CD4-positive, alpha-beta T cell treated with Interleukin-15 for 4 hours (primary cell): ENCODE measurements at regions not wholly inside any gene's neighbourhood (a gene's known extent, or its start where the extent isn't known, plus 50 kb on each side); places are given as distances from the start of the nearest gene placed in this dataset.

Experiments used
- DNase-seq: peaks from one replicate; pipeline ENCODE4 v3.0.0-alpha.2; 2020; ENCODE audit warnings: low spot score

DNA sequence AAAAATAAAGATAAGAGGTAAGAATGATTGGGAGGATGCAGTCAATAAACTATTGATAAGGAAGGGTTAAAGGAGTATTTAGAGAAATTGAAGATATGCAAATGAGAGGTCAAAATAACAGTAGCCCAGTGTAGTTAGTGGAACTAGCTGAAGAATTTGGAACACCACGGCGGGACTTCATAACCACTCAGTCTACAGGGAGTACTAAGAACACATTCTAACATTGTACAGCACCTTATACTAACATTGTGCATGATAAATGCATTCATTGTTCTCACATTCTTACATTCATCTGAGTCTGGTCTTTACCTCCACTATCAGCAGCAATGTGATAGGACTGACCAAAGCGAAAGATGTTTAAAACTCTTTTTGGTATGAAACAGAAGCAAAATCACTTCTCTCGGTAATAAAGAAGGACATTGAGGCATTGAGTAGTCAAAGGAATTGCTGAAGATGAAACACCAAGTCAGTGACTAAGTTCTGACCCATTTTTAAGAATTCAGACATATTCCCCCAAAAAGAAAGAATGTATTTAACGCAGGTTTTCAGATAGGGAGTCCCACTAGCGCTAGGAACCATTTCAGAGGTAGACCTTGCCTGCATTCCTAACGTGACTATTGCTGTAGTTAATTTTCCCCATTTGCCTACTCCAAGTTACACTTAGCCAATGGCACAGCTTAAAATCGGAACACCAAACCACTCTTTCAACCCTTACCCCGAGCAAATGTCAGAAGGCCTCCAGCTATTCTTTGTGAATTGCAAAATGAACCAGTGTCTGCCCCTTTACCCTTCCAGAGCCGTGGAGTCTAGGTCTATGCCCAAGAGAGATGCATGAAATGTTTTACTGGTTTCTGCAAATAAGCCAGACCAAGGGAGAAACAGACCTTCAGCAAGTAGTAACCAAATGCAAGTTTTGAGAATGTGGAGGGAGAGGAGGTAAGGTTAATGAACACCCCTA lies 108.8 kb upstream of the IRF2BP2 start:
- no peak for DNase-seq

DNA sequence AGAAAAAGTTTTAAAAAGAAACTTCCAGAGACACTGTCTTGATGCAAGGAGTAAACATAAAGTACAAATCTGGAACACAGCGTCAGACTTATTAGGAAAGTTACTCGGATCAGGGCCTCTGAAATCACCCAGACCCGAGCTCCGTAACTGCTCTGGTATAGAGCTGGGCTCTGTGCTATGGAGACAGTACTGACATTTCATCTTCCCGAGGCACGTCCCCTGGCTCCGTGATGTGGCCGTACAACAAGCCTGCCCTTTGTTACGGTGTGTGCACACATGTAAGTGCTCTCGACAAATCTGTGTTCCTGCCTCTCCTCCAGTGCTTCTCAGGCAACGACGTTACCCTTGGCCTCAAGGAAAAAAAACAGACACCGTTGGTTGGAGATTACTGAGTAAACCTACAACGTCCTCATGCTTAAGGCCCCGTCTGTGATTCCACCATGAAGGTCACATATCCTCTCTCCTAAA lies 107.0 kb upstream of the IRF2BP2 start:
- DNase-seq: no peak

DNA sequence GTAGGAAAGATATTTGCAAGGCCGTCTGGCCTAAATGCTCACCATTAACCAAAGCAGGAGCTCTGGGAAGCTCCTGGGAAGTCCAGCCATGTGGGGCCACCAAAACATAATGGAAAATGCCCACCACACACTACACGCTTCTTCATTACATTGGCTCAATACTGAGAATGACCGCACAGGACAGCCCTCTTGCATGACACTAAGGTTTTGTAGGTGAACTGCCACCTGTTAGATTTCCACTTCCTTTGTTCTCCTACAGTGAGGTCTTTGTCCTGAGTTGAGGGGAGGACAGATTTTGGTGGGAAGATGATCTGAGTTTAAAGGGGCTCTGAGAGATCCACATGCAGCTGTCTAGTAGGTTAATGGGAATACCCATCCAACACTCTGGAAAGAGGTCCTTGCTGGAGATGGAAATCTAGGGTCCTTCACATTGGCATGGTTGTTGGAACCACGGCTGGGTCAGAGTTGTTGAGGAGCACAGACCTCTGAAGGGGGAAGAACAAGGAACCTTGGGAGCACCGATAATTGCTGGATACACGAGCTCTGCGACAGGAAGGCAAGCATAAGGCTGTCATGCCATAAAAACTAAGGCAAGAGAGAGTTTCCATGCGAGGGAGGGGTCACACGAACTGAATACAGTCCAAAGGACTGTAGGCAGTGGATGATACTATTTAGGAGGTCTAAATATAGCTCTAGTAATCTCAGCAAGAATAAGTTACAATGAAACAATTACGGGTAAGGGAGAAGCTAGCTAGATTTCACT lies 105.5 kb upstream of the IRF2BP2 start:
- DNase-seq: no peak

DNA sequence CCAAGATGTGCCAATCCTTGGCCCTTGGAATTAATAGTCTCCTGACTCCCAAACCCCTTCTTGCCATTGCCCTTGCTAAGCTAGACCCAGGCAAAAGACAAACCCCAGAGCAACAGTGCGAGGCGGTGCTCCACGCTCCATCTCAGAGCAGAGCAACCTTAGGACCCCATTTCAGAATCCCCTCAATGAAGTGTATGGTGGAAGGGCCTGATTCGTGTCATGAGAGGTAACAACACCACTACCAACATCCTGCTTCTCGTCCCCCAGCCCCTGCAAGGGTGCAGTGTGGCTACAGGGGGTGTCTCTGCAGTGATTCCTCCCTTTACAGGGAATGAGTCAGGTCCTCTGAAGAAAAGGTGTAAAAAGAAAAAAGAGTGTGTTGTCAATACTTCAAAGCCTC lies 103.9 kb upstream of the IRF2BP2 start:
- no peak for DNase-seq

DNA sequence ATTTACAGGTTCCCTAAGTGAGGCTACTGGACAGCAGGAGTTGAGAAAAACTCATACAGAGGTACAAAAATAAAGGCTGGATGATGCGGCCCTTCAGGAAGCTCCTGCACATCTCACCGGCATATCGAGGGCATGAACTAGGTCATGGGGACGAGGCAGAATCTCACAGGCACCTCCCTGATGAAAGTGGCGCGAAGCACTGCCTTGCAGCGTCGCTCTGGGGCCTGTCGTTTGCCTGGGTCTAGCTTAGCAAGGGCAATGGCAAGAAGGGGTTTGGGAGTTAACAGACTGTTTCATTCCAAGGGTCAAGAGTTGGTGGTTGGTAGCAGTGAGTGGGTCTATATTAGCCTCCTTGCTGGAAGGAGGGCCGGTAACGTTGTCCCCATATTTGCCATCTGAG lies 103.5 kb upstream of the IRF2BP2 start:
- no peak for DNase-seq

DNA sequence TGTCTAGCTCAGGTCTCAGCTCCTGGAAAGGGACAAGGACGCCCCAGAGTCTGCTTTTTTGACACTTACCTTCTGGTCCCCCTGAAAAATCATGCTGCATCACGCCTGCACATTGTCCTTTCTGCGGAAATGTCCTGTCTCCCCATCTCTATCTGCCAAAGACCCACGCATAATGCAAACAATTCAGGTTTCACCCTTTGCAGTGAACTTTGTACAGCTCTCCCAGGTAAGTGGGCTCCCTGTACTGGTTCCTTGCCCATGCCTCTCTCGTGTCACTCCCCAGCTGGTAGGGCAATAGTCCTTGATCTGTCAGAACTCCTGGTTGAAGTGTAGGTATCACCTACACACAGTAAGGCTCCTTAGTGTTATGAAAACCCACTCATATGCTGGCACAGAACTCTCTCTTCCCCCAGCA lies 102.9 kb upstream of the IRF2BP2 start:
- no peak for DNase-seq

DNA sequence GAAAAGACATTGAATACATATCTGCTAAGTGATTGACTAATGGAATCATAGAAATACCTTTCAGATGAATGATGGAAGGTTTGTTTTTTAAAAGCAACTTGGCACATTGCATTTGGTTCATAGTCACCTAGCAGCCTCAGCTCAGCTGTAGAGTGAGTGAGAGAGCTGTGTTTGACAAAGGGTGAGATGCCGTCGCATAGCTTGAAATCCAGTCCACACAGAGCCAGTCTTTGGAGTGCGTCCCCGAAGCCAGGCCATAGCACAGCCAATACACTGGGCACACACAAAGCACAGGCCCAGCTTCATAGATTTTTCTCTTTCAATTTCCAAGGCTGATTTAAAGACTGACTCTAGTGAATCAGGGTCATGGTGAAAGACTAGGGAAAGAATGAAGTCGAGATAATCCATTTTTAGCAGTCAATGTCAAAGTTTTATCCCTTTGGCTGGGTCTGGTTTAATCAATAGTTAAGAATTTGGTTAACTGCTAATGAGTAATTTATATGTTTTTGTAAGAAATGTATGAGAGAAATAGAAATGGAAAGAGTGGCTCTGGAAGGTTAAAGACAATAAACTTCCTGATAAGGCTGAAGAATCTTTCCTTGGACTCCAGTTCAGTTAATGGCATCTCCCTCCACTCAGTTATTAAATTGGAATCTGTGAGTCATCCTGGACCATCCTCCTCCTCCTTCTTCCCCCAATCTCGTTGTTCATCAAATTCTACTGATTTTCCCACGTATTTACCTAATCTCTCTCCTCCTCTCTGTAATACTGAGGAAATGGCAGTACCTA lies 101.2 kb upstream of the IRF2BP2 start:
- no peak for DNase-seq

DNA sequence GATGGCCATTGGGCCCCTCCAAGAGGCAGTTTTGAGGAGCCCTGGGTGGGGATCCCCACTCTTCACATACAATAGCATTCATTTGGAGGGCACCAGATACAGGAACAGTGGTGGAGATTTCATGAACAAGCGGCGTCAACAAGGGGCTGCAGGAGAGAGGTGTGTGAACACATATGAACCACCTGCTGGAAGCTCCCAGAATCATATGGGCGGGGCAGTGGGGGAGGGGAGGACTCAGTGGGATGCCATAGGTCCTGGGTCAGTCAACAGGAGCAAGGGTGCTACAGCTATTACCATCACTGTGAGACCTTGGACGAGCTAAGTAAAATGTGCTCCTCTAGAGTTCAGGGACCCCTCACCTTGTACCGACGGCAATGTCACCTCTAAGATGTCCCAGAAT lies 100.4 kb upstream of the IRF2BP2 start:
- no peak for DNase-seq

DNA sequence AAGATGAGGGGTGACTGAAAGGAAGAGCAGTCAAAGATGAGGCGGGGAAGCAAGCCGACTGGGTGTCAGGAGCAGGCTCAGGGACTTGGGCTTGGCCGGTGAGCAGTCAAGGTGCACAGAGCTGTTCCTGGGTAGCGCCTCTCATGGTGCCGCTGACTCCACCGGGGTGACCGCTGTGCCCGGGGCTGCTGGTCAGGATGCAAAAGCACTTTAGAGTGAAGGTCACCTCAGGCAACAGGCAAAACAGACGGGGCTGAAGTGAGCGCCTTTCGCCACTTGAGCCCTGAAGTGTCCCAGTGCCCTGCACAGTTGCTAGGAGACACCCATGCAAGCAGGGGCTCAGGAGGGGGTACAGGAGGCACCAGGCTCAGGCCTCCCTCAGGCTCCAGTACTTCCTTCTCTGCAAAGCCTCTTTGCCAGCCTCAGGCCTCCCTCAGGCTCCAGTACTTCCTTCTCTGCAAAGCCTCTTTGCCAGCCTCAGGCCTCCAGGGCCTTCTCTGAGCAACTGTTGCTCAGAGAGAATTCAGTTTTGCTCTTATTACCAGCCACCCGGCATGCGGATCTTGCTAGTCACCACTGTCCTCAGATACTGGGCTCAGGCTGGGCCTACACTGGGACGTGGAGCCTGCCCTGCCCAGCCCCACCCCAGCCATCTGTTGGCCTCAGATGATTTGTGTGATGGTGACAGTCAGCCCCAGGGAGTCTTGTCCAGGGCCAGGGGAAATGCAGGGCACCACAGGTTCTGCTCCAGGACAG lies 99.7 kb upstream of the IRF2BP2 start:
- no peak for DNase-seq

DNA sequence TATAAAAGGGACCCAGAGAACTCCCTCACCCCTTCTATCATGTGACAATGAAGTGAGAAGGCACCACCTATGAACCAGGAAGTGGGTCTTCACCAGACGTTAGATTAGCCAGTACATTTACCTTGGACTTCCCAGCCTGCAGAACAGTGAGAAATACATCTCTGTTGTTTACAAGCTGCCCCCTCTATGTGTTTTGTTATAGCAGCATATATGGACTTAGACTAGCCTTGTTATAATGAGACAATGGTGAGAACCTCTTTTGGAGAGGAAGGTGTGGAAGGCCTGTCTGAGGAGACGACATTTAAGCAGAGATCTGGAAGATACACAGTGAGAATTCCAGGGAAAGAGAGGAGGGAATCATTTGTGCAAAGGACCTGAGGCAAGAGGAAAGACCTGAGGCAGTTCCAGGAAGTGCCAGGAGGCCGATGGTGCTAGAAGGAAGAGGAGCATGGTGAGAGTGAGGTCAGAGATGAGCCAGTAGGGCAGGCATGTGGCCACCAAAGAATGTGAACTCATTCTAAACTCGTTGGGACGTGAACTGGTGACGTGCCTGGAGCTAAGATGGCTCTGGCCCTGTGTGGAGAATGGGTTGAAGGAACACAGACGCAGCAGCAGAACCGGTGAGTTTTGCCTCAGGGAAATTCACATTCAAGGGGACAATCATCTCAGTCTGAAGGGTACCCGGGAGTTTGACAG lies 98.9 kb upstream of the IRF2BP2 start:
- DNase-seq: no peak

DNA sequence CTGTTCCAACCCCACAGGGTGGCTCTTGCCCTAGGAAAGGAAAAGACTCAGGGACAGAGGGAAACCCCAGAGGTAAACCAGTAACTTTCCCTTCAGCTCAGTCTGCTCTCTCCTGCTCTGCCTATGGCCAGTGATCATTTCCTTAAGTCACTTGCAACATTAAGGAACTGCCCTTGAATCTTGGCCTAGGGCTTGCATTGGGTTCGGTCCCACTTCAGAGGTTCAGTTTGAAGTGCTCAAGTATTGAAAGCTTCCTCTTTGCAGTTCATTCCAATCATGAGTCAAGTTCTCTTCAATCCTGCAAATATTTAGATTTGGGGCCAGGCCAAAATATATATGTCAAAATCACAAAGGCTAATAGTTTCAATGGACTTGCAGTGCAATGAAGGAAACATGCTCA lies 97.7 kb upstream of the IRF2BP2 start:
- no peak for DNase-seq

DNA sequence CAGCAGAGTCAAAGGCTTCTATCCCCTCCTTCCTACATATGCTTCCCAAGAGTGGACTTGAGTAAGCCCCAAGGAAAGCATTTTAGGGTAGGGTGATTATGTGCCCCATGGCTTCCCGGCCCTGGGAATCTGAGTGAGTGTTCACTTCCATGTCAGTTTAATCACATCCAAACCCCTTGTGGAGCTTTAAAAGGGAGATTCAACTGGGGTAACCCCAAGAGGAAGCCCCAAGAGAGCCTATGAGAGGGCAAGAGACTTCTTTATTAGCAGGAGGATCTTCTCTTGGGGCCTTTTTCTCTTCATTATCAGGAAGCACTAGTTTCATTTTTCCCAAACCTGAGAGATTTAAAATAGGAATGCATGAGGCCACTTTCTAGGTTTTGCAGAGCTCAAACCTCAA lies 97.0 kb upstream of the IRF2BP2 start:
- no peak for DNase-seq

DNA sequence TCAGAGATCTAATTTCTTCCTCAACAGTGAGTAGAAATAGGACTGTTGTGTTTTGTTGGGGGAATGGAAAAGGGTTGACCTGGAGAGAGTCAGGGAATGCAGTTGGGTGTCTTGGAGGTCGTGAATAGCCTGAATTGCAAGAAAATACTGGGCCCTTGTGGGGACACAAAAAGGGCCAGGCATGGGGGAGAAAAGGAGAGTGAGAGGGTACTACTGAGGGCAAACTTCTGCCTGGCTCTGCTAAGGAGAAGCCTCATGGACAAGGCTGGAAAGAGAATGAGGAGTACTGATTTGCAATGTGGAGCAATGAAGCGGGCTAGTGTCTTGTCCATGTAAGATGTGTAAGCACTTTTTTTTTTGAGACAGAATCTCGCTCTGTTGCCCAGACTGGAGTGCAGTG lies 96.2 kb upstream of the IRF2BP2 start:
- no peak for DNase-seq

DNA sequence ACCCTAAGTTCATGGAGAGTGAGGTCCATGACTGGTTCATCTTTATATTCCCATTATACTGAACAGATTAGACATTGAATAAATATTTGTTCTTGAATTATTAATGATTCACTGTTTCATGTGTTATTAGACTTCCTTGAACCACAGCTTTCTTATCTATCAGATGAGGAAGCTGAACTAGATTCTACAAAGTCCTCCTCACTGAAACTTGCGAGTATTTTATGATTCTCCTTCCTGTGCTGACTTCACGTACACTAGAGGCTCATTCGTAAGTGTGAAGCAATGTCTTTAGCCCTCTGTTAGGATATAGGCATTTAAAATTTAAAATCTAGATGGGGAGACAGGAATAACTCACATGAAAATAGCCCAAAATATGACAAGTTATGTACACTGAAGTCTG lies 95.6 kb upstream of the IRF2BP2 start:
- no peak for DNase-seq

DNA sequence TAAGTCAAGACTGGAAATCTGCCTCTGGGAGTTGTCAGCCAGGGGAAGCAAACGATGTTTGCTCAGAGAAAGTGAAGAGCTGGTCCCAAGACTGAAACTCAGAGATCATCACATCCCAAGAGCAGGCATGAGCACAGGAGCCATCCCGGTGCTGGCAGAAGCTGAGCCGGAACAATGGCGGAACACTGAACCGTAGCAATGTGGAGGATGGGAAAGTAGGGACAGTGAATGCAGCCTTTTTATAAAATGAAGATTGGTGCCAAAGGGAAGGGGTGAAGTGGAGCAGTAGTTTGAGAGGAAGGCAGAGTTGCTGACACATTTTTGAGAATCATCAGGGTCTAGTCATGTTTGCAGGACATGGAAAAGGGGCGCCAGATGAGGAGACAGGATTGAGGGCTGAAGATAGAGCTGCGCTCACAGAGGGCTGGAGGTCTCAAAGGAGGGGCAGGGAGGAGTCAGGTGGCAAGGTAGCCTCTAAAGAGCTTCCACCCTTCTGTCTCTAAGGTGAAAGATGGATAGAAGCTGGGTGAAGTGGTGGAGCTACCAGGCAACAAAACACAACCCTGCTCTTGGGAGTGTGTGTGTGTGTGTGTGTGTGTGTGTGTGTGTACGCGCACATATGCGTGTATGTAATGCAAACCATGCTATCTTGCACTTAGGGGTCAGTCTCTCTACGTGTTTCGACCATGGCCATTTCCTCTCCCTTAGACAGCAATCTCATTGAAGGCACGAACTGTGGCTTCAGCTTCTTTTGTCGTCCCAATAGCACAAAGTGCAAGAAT lies 94.3 kb upstream of the IRF2BP2 start:
- DNase-seq: no peak

DNA sequence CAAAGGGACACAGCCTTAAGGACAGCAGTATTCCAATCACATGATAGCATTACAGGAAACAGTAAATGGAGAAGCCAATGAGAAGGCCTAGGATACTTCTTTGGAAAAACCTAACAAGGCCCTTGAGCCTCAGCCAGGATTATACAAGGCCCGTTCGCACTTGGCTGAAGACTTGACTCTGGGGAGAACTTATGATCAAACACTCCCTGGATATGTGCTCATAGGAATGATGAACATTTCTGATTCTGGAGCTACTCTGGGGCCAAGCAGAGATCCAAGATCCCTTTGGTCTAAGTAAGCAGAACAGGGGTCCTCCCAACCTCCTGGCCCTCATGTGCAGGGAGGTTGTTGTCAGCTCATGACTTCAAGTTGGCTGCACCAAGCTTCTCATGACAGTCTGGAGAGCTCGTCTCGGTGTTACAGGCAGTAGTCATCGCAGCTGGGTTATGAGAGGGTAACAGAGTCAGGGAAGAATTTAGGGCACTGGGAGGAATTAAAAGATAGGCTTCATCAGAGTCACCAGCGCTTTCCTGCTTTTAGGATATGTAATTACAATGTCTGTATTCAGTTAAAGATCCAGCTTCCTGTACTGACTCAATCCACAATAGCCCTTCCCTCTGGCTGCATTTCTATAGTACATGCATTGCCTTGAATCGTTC lies 92.5 kb upstream of the IRF2BP2 start:
- DNase-seq: no peak

DNA sequence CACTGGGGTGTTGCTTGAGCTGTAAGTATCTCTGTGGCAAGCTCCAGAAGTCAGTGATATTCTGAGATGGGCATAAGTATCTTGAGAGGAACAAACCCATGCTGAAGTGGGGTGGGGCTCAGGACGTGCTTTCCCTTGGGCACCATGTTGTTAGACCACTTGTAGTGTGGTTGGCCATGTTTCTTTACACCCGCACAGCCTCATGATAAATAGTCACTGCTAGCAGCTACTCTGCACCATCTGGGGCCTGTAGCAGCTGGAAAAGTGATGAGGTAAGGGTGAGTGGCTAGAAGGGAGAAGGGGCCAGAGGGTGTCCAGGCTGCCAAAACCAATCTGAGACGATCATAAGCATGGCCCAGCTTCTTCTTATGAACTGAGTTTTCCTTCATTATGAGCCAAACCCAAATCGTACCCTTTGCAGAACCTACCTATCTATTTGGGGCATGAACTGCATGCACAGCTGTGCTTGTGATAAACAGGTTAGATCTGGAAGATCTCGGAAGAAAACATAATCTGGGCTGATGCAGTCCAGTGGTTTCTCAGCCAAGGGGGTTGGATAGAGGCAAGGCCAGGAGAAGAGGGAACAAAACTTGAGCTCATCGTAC lies 91.9 kb upstream of the IRF2BP2 start:
- DNase-seq: no peak

DNA sequence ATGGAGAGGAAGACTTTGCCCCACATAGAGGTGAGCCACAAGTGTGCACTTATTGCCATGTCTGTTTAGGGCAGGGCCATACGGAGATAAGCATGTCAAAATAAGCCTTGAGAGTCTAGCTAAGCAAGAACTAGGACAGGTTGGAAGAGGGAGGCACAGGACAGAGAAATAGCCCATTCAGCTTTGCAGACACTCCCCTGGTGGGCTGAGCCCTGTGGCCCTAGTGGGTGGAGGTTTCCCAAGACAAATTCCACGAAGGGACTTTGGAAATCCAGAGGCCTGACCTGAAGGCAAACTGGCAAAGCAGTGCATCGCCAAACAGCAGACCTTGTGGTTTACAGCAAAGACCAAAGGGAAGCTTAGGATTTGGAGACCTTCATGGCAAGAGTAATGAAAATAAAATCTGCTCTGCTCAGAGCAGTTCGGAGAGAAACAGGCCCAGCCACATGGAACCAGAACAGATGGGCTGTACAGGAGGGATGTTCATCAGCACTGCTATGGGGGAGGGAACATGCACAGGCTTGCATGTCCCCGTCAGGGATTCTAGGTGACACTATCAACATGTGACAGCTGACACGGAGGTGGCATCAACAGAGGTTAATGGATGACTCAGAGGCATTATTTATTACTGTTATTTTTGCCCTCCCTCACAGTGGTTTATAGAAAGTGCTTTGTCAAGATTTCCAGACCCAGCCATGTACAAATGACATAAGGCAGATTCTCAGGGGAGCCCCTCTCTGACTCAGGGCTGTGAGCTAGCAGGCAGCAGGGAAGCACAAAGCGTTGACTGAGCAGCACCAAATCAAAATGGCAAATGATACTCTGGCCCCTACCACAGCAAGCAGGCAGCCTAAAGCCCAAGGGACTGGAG lies 90.1 kb upstream of the IRF2BP2 start:
- DNase-seq: peak; percentile 42
